ENCODE measurements at regions not wholly inside any gene's neighbourhood (a gene's known extent, or its start where the extent isn't known, plus 50 kb on each side); places are given as distances from the start of the nearest gene placed in this dataset.

DNA sequence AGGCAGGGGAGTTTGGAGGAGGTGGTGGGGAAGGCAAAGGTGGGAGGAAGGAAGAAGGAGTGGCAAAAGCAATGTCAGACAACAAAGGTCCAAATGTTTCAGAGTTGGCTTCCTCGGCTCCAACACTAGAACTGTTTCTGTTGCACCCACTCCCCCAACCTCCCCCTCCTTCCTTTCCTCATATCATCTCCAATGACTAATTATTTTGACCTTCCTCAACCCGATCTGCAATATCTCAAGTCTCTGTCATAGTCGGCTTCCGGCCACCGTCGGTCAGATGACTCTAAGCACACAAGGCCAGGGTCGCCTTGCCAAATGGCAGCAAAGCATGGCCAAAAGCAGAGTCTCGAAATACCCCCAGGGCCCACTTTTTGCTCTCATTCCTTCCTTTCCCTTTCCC is 637.0 kb upstream of the TBX3 start:
- no peak for ATAC-seq
- no peak for FAIRE-seq
- TF ChIP-seq EHMT2 (IDR thresholded peaks at IDR 0.05; ENCODE audit: low read depth) (no peak), EHF (CRISPR knock-in tag; IDR thresholded peaks at IDR 0.05) (no peak)
- TF ChIP-seq, protein P1, sequence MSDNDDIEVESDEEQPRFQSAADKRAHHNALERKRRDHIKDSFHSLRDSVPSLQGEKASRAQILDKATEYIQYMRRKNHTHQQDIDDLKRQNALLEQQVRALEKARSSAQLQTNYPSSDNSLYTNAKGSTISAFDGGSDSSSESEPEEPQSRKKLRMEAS (IDR thresholded peaks at IDR 0.05) = no peak
- ChIA-PET CTCF (no interaction called here), POLR2A (no interaction called here)
- DNase-seq (ENCODE audit: low read depth in 1 of 2, low spot score in 1 of 2) = no peak
- H3K4me2 ChIP-seq = no peak overlapping the region
- no peak overlapping the region for H3K27ac ChIP-seq
- peaks cover 4% of the 10 kb centered on the region; the same call in 1 of the 3 replicates for H3K4me1 ChIP-seq
- H3K9me3 ChIP-seq = no peaks in the 10 kb centered on the region
- no peak overlapping the region for H3K4me3 ChIP-seq
- 59% methylated on average over 8 of the region's 8 CpGs for WGBS (ENCODE audit: missing lambda C conversion rate)

DNA sequence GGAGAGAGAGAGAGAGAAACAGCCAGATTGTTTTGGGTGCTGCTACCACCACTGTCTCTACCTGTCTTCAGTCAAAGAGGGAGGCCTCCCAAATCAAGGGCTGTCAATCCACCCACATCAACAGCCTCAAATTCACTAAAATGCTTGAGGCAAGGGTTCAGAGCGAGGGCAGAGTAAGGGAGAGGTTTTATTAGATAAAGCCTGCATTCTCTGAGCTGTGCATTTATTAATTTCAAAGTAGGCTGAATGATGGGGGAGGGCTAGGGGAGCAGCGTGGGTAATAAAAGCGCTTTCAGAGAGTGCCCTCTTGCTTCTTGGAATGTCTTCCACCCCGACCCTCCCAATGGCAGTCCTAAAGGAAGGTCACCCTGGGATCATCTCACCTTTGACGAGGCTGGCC is 636.5 kb upstream of the TBX3 start:
- ChIA-PET CTCF (interaction anchor here (1.0 to 1.4 kb wide), 2 partner anchors 11 to 78 kb away, joined by 3 read pairs; no protein-coding TSS in a partner anchor), POLR2A (no interaction called here)
- ATAC-seq (no peak), FAIRE-seq (no peak), DNase-seq (ENCODE audit: low read depth in 1 of 2, low spot score in 1 of 2) (no peak)
- H3K4me1 ChIP-seq = peaks cover 4% of the 10 kb centered on the region; the same call in 1 of the 3 replicates
- TF ChIP-seq NR3C1 (IDR thresholded peaks at IDR 0.05) (no peak), FOXS1 (CRISPR knock-in tag; IDR thresholded peaks at IDR 0.05) (no peak), RNF2 (IDR thresholded peaks at IDR 0.05; ENCODE audit: borderline replicate concordance, low read depth) (no peak), FOSB (CRISPR knock-in tag; IDR thresholded peaks at IDR 0.05) (no peak), CBX2 (IDR thresholded peaks at IDR 0.05; ENCODE audit: borderline replicate concordance, low read depth) (no peak), KDM5A (IDR thresholded peaks at IDR 0.05) (no peak), RARB (CRISPR knock-in tag; IDR thresholded peaks at IDR 0.05) (no peak)
- TF ChIP-seq, protein P2, sequence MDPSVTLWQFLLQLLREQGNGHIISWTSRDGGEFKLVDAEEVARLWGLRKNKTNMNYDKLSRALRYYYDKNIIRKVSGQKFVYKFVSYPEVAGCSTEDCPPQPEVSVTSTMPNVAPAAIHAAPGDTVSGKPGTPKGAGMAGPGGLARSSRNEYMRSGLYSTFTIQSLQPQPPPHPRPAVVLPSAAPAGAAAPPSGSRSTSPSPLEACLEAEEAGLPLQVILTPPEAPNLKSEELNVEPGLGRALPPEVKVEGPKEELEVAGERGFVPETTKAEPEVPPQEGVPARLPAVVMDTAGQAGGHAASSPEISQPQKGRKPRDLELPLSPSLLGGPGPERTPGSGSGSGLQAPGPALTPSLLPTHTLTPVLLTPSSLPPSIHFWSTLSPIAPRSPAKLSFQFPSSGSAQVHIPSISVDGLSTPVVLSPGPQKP (IDR thresholded peaks at IDR 0.05; ENCODE audit: low read depth, low read length) = no peak
- TF ChIP-seq, protein P3, sequence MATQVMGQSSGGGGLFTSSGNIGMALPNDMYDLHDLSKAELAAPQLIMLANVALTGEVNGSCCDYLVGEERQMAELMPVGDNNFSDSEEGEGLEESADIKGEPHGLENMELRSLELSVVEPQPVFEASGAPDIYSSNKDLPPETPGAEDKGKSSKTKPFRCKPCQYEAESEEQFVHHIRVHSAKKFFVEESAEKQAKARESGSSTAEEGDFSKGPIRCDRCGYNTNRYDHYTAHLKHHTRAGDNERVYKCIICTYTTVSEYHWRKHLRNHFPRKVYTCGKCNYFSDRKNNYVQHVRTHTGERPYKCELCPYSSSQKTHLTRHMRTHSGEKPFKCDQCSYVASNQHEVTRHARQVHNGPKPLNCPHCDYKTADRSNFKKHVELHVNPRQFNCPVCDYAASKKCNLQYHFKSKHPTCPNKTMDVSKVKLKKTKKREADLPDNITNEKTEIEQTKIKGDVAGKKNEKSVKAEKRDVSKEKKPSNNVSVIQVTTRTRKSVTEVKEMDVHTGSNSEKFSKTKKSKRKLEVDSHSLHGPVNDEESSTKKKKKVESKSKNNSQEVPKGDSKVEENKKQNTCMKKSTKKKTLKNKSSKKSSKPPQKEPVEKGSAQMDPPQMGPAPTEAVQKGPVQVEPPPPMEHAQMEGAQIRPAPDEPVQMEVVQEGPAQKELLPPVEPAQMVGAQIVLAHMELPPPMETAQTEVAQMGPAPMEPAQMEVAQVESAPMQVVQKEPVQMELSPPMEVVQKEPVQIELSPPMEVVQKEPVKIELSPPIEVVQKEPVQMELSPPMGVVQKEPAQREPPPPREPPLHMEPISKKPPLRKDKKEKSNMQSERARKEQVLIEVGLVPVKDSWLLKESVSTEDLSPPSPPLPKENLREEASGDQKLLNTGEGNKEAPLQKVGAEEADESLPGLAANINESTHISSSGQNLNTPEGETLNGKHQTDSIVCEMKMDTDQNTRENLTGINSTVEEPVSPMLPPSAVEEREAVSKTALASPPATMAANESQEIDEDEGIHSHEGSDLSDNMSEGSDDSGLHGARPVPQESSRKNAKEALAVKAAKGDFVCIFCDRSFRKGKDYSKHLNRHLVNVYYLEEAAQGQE (IDR thresholded peaks at IDR 0.05) = no peak
- TF ChIP-seq, protein P4, sequence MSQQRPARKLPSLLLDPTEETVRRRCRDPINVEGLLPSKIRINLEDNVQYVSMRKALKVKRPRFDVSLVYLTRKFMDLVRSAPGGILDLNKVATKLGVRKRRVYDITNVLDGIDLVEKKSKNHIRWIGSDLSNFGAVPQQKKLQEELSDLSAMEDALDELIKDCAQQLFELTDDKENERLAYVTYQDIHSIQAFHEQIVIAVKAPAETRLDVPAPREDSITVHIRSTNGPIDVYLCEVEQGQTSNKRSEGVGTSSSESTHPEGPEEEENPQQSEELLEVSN (IDR thresholded peaks at IDR 0.05; ENCODE audit: borderline replicate concordance, low read depth) = no peak
- H3K4me3 ChIP-seq = no peak overlapping the region
- H3K9me3 ChIP-seq = no peaks in the 10 kb centered on the region
- 55% methylated on average over 5 of the region's 5 CpGs for WGBS (ENCODE audit: missing lambda C conversion rate)
- H3K4me2 ChIP-seq = no peak overlapping the region
- no peak overlapping the region for H3K27ac ChIP-seq

DNA sequence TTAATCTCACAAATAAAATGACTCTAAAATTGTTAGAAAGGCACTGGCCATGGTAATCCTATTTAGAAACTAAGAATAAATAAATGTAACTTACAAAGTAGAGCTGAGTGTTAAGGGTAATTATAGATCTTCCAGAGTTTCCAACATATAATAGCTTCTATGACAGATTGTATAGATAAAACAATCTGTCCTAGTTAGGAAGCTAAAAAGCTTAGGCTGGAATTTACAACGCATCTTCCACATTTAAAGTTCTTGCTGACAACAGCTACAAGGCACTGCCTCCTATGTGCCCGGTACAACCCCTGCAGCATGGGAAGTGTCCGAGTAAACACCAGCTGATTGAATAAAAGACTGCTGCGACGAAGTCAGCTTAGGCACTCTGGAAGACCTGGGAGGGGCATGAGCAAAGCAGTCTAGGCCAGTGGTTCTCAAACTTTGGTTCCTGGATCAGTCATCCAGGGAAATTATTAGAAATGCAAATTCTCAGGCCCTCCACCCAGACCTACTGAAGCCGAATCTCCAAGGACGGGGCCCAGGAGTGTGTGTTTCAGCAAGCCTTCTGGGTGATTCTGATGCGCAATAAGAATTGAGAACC is 635.6 kb upstream of the TBX3 start:
- ChIA-PET POLR2A (no interaction called here), CTCF (interaction anchor here (1.0 to 1.4 kb wide), 2 partner anchors 10 to 79 kb away, joined by 3 read pairs; no protein-coding TSS in a partner anchor)
- H3K9me3 ChIP-seq = no peaks in the 10 kb centered on the region; the same call in 2 of the 3 replicates
- no peak overlapping the region for H3K4me3 ChIP-seq
- peaks cover 4% of the 10 kb centered on the region; the same call in 1 of the 3 replicates for H3K4me1 ChIP-seq
- no peak for ATAC-seq
- no peak for DNase-seq (ENCODE audit: low read depth in 1 of 2, low spot score in 1 of 2)
- TF ChIP-seq CBX8 (IDR thresholded peaks at IDR 0.05) = no peak
- TF ChIP-seq TP53 (CRISPR knock-in tag; IDR thresholded peaks at IDR 0.05) = no peak
- TF ChIP-seq CEBPB (IDR thresholded peaks at IDR 0.05) = no peak
- TF ChIP-seq ZSCAN20 (CRISPR knock-in tag; IDR thresholded peaks at IDR 0.05) = no peak
- TF ChIP-seq MYC (IDR thresholded peaks at IDR 0.05; ENCODE audit: borderline replicate concordance, low read length) = no peak
- TF ChIP-seq, protein P4 (IDR thresholded peaks at IDR 0.05; ENCODE audit: borderline replicate concordance, low read depth) = no peak
- TF ChIP-seq POLR2A (IDR thresholded peaks at IDR 0.05; ENCODE audit: low read length) = no peak
- TF ChIP-seq EHMT2 (IDR thresholded peaks at IDR 0.05; ENCODE audit: low read depth) = no peak
- no peak for TF ChIP-seq RNF2 (IDR thresholded peaks at IDR 0.05; ENCODE audit: borderline replicate concordance, low read depth)
- no peak for TF ChIP-seq BHLHE40 (IDR thresholded peaks at IDR 0.05; ENCODE audit: low read depth, low read length)
- TF ChIP-seq KDM1A (IDR thresholded peaks at IDR 0.05; ENCODE audit: low read depth) = no peak
- TF ChIP-seq PHF8 (IDR thresholded peaks at IDR 0.05; ENCODE audit: borderline replicate concordance, low read depth) = no peak
- H3K27ac ChIP-seq = no peak overlapping the region
- no peak overlapping the region for H3K4me2 ChIP-seq
- FAIRE-seq = no peak
- 88% methylated on average over 8 of the region's 8 CpGs for WGBS (ENCODE audit: missing lambda C conversion rate)

All from A549 (cell line).